ENCODE measurements at regions not wholly inside any gene's neighbourhood (a gene's known extent, or its start where the extent isn't known, plus 50 kb on each side); places are given as distances from the start of the nearest gene placed in this dataset.

GRCh38 chr2:41320491-41320890 lies 727.3 kb upstream of the PKDCC start:
- Histone ChIP-seq H3K4me3 (no peak overlapping the region), H3K36me3 (no peaks in the 10 kb centered on the region), H3K27me3 (replicated peaks in 1 of 7) (no peaks in the 10 kb centered on the region), H3K4me1 (no peaks in the 10 kb centered on the region), H3K9me3 (no peaks in the 10 kb centered on the region), H3K27ac (no peak overlapping the region)
- WGBS, 5 donors, result 83 to 91% (median 85%) methylated on average over 5 of the region's 5 CpGs
- intact Hi-C loops (cut with DNase I; ENCODE audit: low total_unique reads), result no loop called here
- no peak for TF ChIP-seq POLR2AphosphoS5 (IDR thresholded peaks at IDR 0.05)
- no peak for TF ChIP-seq POLR2A (IDR thresholded peaks at IDR 0.05)
- no peak for TF ChIP-seq CTCF (IDR thresholded peaks at IDR 0.05 in 8 of 11, conservative IDR thresholded peaks at IDR 0.05 in 3 of 11)
- no peak for DNase-seq

GRCh38 chr2:41321351-41321750 lies 726.5 kb upstream of the PKDCC start:
- intact Hi-C loops (cut with DNase I; ENCODE audit: low total_unique reads), result no loop called here
- DNase-seq, result no peak
- no peak overlapping the region for H3K27ac ChIP-seq
- H3K4me1 ChIP-seq, result no peaks in the 10 kb centered on the region
- H3K9me3 ChIP-seq, result no peaks in the 10 kb centered on the region
- H3K4me3 ChIP-seq, result no peak overlapping the region
- TF ChIP-seq CTCF (IDR thresholded peaks at IDR 0.05 in 8 of 11, conservative IDR thresholded peaks at IDR 0.05 in 3 of 11), result no peak
- TF ChIP-seq POLR2AphosphoS5 (IDR thresholded peaks at IDR 0.05), result no peak
- TF ChIP-seq POLR2A (IDR thresholded peaks at IDR 0.05), result no peak
- H3K36me3 ChIP-seq, result no peaks in the 10 kb centered on the region
- H3K27me3 ChIP-seq (replicated peaks in 1 of 7), result no peaks in the 10 kb centered on the region

GRCh38 chr2:41326851-41327250 lies 721.0 kb upstream of the PKDCC start:
- DNase-seq, result no peak
- no peaks in the 10 kb centered on the region for H3K27me3 ChIP-seq (replicated peaks in 1 of 7)
- no peak overlapping the region for H3K27ac ChIP-seq
- H3K4me1 ChIP-seq, result no peaks in the 10 kb centered on the region
- H3K36me3 ChIP-seq, result no peaks in the 10 kb centered on the region
- no peak overlapping the region for H3K4me3 ChIP-seq
- 67 to 84% (median 75%) methylated on average over 2 of the region's 2 CpGs for WGBS, 5 donors
- TF ChIP-seq POLR2A (IDR thresholded peaks at IDR 0.05) (no peak), CTCF (IDR thresholded peaks at IDR 0.05 in 8 of 11, conservative IDR thresholded peaks at IDR 0.05 in 3 of 11) (no peak), POLR2AphosphoS5 (IDR thresholded peaks at IDR 0.05) (no peak)
- intact Hi-C loops (cut with DNase I; ENCODE audit: low total_unique reads), result no loop called here
- no peaks in the 10 kb centered on the region for H3K9me3 ChIP-seq

- no peaks in the 10 kb centered on the region for H3K36me3 ChIP-seq
- H3K27ac ChIP-seq, result no peak overlapping the region
- no peaks in the 10 kb centered on the region for H3K9me3 ChIP-seq
- H3K4me3 ChIP-seq, result no peak overlapping the region
- 62 to 94% (median 65%) methylated on average over 3 of the region's 3 CpGs for WGBS, 5 donors
- intact Hi-C loops (cut with DNase I; ENCODE audit: low total_unique reads), result no loop called here
- TF ChIP-seq POLR2A (IDR thresholded peaks at IDR 0.05), result no peak
- no peak for TF ChIP-seq POLR2AphosphoS5 (IDR thresholded peaks at IDR 0.05)
- TF ChIP-seq CTCF (IDR thresholded peaks at IDR 0.05 in 8 of 11, conservative IDR thresholded peaks at IDR 0.05 in 3 of 11), result no peak
- no peaks in the 10 kb centered on the region for H3K27me3 ChIP-seq (replicated peaks in 1 of 7)
- no peak for DNase-seq
- no peaks in the 10 kb centered on the region for H3K4me1 ChIP-seq
Observed at GRCh38 chr2:41329040-41329439, 718.8 kb upstream of the PKDCC start.
